ENCODE measurements at regions not wholly inside any gene's neighbourhood (a gene's known extent, or its start where the extent isn't known, plus 50 kb on each side); places are given as distances from the start of the nearest gene placed in this dataset.
"Not testable (repeated sequence)": the region's sequence is repeated elsewhere in the genome, so short reads cannot be mapped to it uniquely, and the experiment has no call there.

DNA sequence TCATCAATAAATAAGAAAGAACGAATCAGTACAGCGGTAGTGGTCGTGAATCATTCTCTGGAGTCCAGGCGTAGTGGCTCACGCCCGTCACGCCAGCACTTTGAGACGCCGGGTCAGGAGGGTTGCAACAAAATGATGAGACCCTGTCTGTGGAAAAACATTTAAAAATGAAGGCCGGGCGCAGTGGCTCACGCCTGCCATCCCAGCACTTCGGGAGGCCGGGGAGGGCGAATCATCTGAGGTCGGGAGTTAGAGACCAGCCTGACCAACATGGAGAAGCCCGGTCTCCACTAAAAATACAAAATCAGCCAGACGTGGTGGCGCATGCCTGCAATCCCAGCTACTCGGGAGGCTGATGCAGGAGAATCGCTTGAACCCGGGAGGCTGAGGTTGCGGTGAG, 111.8 kb upstream of the ANKRD30BL start:
- not testable (repeated sequence) for DNase-seq

DNA sequence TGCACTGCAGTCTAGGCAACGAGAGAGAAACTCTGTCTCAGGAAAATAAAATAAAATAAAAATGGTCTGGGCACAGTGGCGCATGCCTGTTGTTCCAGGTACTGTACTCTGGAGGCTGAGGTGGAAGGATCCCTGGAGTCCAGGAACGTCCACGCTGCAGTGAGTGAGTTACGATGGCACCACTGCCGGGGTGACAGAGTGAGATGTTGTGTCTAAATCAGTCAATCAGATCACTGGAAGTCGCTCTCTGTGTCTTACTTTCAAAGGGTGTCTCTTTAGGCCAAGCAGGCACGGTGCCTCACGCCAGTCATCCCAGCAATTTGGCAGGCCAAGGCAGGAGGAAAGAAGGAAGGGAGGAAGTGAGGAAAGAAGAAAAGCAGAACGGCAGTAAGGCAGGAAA, 112.2 kb upstream of the ANKRD30BL start:
- DNase-seq = no peak

DNA sequence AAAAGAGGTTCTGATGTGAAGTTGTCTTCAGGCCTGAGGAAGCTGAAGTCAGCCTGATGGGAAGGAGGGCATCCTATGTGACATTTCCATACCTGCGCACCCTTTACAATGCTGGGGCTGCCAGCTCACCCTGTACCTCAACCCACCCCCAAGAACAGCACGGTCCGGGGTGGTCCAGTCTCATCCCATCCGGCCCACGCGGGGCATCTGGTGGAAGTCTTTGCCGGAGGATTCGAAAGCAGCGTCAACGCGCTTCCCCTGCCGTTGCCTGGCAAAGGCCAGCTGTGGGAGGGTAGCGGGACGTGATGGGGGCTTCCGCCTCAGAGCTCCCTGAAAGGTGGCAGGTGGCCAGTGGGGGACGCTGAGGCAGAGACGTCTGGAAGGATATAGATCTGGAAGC, 113.6 kb upstream of the ANKRD30BL start:
- no peak for DNase-seq

GRCh38 chr2:132276571-132276981, 114.8 kb upstream of the ANKRD30BL start:
- DNase-seq = no peak

GRCh38 chr2:132278267-132278666, 116.5 kb upstream of the ANKRD30BL start:
- DNase-seq = no peak

- DNase-seq = no peak
These were observed 117.6 kb upstream of the ANKRD30BL start for GRCh38 chr2:132279344-132279743.

- DNase-seq = no peak
These were observed 118.3 kb upstream of the ANKRD30BL start for GRCh38 chr2:132279930-132280615.

DNA sequence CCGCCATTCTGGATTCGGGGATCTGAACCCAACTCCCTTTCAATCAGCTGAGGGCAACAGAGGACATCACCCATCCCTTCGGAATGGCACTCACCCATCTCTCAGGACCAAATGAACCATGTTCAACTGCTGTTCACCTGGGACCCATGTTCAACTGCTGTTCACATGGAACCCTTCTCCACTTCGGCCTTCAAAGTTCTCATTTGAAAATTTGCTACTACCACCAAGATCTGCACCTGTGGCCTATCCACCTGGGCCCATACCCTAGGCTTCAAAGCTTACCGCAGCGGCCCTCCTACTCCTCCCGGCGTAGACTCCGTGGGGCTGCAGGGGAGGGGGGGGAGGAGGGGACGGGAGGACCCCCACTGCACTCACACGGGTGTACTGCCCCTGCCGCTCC, 119.2 kb upstream of the ANKRD30BL start:
- DNase-seq = no peak

- DNase-seq = not testable (repeated sequence)
These were observed 120.4 kb upstream of the ANKRD30BL start for GRCh38 chr2:132282104-132282503.

DNA sequence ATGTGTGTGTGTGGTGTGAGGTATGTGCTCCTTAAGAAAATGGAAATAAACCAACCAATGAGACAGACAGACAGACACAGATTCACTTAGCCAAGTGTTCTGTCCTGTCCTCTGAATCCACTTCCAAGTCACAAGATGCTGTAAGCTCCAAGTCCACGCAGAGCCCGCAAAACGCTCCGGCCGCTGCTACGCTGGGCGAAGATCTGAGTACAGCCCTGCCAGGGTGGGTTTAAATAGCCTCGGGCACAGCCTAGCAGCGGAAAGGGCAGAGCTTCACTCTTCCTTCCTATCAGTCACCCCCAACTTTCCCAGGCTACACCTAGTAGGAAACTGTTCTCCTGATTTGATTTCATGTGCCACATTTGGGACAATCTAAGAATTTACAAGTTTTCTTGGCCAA, 121.2 kb upstream of the ANKRD30BL start:
- no peak for DNase-seq

DNA sequence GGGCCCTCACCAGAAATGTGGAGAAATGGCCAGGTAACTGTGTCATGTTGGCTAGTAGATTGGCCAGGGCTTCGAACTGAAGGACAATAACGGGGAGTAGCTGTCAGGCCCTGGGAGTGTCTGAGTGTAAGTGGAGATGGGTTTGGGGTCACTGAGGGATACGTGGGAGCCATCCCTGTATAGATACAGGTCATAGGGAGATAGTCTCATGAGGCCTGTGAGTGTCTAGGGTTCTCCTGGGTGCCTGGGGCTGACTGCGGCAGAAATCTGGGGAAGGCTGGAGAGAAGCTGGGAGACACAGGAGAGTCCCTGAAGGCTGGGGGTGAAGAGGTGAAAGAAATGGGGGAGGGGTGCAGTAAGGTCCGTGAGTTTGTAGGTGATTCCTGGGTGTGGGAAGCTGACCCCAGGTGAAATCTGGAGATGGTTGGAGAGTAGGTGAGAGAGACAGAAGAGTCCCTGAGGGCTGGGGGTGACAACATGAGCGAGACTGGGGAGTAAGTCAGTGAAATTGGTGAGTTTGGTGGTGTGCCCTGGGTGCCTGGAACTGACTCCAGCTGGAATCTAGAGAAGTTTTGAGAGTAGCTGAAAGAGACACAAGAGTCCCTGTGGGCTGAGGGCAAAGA, 124.6 kb upstream of the ANKRD30BL start:
- not testable (repeated sequence) for DNase-seq

- not testable (repeated sequence) for DNase-seq
These were observed 126.2 kb upstream of the ANKRD30BL start for GRCh38 chr2:132287910-132288309.

GRCh38 chr2:132289138-132289537, 127.4 kb upstream of the ANKRD30BL start:
- DNase-seq = not testable (repeated sequence)

- not testable (repeated sequence) for DNase-seq
These were observed 126.8 kb upstream of the GPR39 start for GRCh38 chr2:132289812-132290211.

DNA sequence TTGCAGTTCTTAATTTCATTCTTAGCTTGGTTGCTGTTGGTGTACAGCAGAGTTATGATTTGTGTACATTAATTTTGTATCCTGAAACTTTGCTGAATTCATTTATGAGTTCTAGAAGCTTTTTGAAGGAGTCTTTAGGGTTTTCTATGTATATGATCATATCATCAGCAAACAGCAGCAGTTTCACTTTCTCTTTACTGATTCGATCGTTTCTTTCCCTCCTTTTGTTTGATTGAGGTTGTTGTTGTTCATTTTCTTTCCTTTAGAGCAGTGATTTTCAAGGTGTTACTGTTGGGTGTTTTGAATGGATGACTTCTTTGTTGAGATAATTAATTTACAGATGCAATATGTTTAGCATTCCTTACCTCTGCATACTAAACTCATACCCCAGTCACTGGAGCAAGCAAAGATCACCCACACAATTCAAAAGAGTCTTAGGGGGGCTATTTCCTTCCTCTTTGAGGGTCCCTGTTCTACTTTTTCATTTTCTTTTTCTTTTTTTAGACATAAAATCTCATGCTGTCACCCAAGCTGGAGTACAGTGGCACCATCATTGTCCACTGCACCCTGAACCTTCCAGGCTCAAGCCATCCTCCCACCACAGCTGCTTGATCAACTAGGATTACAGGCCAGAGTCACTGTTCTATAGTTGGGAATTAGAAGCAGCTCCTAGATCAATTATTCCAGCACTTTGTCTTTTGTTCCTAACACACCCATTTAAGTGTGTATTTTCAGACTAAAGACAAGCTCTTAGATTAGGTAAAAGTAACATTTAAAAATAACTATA, 115.8 kb upstream of the GPR39 start:
- DNase-seq = not testable (repeated sequence)

GRCh38 chr2:132304661-132305380, 111.8 kb upstream of the GPR39 start:
- not testable (repeated sequence) for DNase-seq

- DNase-seq = not testable (repeated sequence)
These were observed 108.9 kb upstream of the GPR39 start for GRCh38 chr2:132307613-132308198.

DNA sequence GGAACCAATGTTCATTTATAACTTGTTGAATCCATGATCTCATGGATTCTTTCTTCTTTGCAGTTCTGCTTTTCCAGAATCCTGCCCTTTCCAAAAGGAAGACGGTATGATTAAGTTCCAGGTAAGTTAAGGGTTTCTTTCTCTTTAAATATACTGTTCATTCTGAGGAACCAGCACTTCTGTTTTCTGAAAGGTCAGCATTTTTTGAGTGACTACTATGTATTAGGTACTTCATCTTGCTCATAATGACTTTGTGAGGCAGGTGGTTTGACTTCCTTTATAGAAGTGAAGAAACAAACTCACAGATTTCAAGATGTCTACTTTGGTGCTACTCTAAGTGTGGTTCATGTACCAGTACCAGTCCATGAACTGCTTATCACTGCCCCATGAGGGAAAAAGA, 107.4 kb upstream of the GPR39 start:
- not testable (repeated sequence) for DNase-seq

DNA sequence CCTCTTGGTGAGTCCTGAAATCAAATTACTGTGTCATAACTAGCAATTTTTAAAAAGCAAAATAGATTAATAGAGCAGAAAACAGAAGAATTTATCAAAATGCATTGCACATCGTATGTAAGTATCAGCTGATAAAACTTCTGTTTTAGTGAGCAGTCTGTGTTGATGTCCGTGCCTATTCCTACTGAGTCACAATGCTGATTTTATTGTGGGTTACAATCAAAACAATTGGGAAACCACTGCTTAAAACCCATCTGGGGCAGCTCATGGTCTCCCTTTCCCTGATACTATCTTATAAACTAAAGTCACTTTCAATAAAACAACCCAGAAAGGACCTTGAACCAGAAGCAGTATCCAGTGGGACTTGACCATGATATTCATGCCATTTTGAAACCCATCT, 101.1 kb upstream of the GPR39 start:
- not testable (repeated sequence) for DNase-seq

- not testable (repeated sequence) for DNase-seq
These were observed 99.5 kb upstream of the GPR39 start for GRCh38 chr2:132317026-132317680.

GRCh38 chr2:132318481-132318880, 98.1 kb upstream of the GPR39 start:
- not testable (repeated sequence) for DNase-seq

DNA sequence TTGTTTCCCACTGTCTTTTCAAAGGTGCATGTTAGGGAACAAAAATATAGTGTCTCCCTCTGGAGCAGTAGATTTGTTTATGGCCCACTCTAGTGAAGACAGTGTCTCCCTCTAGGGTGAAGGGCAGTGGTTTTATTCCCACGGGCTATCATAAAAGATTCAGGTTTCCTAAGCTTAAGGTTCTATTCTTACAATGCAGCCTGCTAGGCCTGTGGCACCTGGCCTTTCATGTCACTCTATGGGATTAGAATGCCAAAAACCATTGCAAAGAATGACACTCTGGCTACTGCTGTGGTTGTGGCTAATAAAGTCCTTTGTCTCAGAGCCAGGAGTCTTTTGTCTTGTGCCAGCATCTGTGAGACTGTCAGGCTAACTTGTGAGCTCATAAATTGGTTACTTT, 92.6 kb upstream of the GPR39 start:
- not testable (repeated sequence) for DNase-seq
